Esophagus muscularis mucosa (tissue), 3 donors: ENCODE measurements at regions not wholly inside any gene's neighbourhood (a gene's known extent, or its start where the extent isn't known, plus 50 kb on each side); places are given as distances from the start of the nearest gene placed in this dataset.

Experiments
- POLR2A ChIP-seq: fragments of 450-650 bp; IDR thresholded peaks from one replicate; pipeline ENCODE4 v1.6.1; 2017; ENCODE audit warnings: antibody characterized with exemption, moderate library complexity, mild to moderate bottlenecking, low read depth
- POLR2AphosphoS5 ChIP-seq, 2 donors: sonication (generic); formaldehyde crosslinking; IDR thresholded peaks; one replicate each; pipeline ENCODE4 v1.6.1; 2017; ENCODE audit warnings: antibody characterized with exemption in 2 of 2
- TF ChIP-seq, protein P1 (sequence below), 3 experiments: fragments of 200-600 bp in 2 of 3; fragments of 450-650 bp in 1 of 3; sonication (generic) in 2 of 3; IDR thresholded peaks; one replicate each; pipeline ENCODE4 v1.5.1; 2017 to 2019; ENCODE audit warnings: antibody characterized with exemption in 3 of 3, mild to moderate bottlenecking in 2 of 3, moderate library complexity in 1 of 3

- TF ChIP-seq, protein P1, sequence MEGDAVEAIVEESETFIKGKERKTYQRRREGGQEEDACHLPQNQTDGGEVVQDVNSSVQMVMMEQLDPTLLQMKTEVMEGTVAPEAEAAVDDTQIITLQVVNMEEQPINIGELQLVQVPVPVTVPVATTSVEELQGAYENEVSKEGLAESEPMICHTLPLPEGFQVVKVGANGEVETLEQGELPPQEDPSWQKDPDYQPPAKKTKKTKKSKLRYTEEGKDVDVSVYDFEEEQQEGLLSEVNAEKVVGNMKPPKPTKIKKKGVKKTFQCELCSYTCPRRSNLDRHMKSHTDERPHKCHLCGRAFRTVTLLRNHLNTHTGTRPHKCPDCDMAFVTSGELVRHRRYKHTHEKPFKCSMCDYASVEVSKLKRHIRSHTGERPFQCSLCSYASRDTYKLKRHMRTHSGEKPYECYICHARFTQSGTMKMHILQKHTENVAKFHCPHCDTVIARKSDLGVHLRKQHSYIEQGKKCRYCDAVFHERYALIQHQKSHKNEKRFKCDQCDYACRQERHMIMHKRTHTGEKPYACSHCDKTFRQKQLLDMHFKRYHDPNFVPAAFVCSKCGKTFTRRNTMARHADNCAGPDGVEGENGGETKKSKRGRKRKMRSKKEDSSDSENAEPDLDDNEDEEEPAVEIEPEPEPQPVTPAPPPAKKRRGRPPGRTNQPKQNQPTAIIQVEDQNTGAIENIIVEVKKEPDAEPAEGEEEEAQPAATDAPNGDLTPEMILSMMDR (IDR thresholded peaks at IDR 0.05): no peak
- TF ChIP-seq POLR2AphosphoS5 (IDR thresholded peaks at IDR 0.05) (no peak), POLR2A (no peak)
These were observed 114.5 kb upstream of the LYPLAL1 start for GRCh38 chr1:219058891-219059820.
